ENCODE measurements at regions not wholly inside any gene's neighbourhood (a gene's known extent, or its start where the extent isn't known, plus 50 kb on each side); places are given as distances from the start of the nearest gene placed in this dataset.

- TF ChIP-seq CTCF (conservative IDR thresholded peaks at IDR 0.05 in 1 of 2, IDR thresholded peaks at IDR 0.05 in 1 of 2; ENCODE audit: low read depth in 1 of 2, low read length in 2 of 2) (no peak), EZH2 (IDR thresholded peaks at IDR 0.05; ENCODE audit: low read length, missing control alignments) (no peak)
Observed at GRCh38 chr2:146764301-146764700, 1080.5 kb upstream of the ACVR2A start.

Measured in fibroblast of lung (primary cell).